Adrenal gland (tissue), 5 donors: ENCODE measurements at regions not wholly inside any gene's neighbourhood (a gene's known extent, or its start where the extent isn't known, plus 50 kb on each side); places are given as distances from the start of the nearest gene placed in this dataset.

Experiments
- CTCF ChIP-seq, 6 experiments: fragments of 450-650 bp in 4 of 6; fragments of 200-600 bp in 2 of 6; sonication (generic) in 1 of 6; IDR thresholded peaks; 1 replicate in 5 of 6; 2 replicates in 1 of 6; pipeline versions ENCODE4 v1.5.1 to v1.8.0; 2016 to 2021; ENCODE audit warnings: antibody characterized with exemption in 6 of 6, mild to moderate bottlenecking in 2 of 6, moderate library complexity in 1 of 6
- POLR2A ChIP-seq, 2 donors: fragments of 450-650 bp; IDR thresholded peaks; one replicate each; pipeline ENCODE4 v1.6.1; 2017; ENCODE audit warnings: antibody characterized with exemption in 2 of 2, mild to moderate bottlenecking in 2 of 2, moderate library complexity in 1 of 2
- donor health status: DM: no; HTN: no; CAD: no.

GRCh38 chr7:31284106-31284505 lies 56.4 kb downstream of the NEUROD6 start:
- no peak for TF ChIP-seq CTCF (IDR thresholded peaks at IDR 0.05)
- no peak for TF ChIP-seq POLR2A (IDR thresholded peaks at IDR 0.05)
